Erythroblast (primary cell): ENCODE measurements at regions not wholly inside any gene's neighbourhood (a gene's known extent, or its start where the extent isn't known, plus 50 kb on each side); places are given as distances from the start of the nearest gene placed in this dataset.
"Not testable (repeated sequence)": the region's sequence is repeated elsewhere in the genome, so short reads cannot be mapped to it uniquely, and the experiment has no call there.

Source experiments
- DNase-seq, 2 experiments: peaks; one replicate each; lab custom pipeline; 2025; lab: John Stamatoyannopoulos, UW
- GATA1 ChIP-seq: IDR thresholded peaks from 2 replicates; pipeline ENCODE4 v1.6.1; 2011; ENCODE audit warnings: low read depth, mild to moderate bottlenecking, control low read depth, low read length, moderate library complexity
- POLR2A ChIP-seq: IDR thresholded peaks from 2 replicates; pipeline ENCODE4 v1.6.1; 2011; ENCODE audit warnings: mild to moderate bottlenecking, low read length

DNA sequence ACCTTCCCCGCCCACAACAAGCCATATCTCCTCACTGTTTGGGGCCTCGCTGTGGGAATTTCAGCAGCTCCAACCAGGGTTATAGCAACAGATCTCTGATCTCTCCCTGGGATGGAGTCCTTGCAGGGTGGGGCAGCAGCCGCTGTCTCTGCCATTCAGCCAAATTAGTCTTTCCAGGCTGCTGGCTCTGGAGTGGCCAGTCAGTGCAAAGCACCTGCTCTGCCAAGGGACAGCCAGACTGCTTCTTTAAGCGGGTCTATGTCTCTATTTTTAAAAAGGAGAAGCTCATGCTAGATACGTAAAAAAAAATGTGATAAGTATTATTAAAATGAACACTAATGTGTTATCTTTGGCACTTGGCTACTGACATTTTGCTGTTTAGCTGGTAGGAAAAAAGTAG is 380.2 kb downstream of the CDH10 start:
- TF ChIP-seq POLR2A = no peak
- TF ChIP-seq GATA1 = no peak
- DNase-seq = no peak

DNA sequence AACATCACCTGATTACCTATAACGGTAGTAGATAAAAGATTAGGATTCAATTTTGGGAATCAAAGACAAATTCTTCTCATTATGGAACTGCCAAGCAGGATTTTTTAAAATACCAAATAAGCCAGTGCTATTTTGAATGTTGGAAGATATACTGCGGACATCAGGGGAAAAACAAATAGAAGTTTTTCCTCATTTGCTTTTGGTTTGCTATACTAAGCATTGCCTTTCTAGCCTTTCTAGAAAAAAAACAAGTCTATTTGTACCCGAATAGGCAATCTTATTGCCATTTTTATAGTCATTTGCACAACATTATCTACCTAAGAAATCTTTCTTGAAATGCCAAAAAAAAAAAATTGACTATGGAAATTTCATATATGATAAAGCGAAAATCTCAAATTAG is 379.5 kb downstream of the CDH10 start:
- no peak for TF ChIP-seq GATA1
- TF ChIP-seq POLR2A = no peak
- DNase-seq = no peak

DNA sequence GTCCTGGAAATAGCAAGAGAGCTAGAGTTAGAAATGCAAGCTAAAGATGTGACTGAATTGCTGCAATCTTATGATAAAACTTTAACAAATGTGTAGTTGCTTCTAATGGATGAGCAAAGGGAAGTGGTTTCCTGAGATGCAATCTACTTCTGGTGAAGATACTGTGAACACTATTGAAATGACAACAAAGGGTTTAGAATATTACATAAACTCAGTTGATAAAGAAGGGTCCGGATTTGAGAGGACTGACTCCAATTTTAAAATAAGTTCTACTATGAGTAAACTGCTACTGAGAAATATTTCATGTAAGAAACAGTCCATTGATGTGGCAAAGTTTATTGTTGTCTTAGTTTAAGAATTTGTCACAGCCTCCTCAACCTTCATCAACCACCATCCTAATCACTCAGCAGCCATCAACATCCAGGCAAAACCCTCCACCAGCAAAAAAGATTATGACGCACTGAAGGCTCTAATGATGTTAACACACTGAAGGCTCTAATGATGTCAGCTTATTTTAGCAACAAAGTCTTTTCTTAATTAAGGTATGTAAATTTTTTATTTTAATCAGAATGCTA is 376.2 kb downstream of the CDH10 start:
- DNase-seq = no peak
- TF ChIP-seq POLR2A (no peak), GATA1 (no peak)

DNA sequence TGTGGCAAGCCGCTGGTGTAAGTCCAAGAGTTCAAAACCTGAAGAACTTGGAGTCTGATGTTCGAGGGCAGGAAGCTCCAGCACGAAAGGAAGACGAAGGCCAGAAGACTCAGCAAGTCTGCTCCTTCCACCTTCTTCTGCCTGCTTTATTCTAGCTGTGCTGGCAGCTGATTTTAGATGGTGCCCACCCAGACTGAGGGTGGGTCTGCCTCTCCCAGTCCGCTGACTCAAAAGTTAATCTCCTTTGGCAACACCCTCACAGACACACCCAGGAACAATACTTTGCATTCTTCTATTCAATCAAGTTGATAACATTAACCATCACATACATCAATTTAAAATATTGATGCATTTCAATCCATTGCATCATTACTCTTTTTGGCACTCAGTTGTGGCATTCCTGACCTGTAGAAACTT is 373.1 kb downstream of the CDH10 start:
- not testable (repeated sequence) for DNase-seq

DNA sequence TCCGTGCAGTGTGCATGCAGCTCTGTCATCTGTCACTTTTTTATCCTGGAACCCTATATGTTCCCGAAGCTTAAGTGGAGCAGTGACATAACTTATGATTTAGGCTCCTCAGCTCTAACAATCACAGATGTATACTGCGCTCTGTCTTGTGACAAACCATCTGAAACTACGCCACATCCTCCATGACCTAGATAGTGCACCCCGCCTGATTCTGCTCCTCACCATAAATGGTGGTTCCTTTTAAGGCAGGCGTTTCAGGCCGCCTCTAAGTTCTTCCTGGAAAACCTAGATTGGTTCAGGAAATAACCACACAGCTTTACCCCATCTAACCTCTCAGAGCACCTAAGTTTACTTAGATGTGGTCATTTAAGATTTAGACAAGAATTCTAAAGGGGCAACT is 372.0 kb downstream of the CDH10 start:
- no peak for TF ChIP-seq POLR2A
- TF ChIP-seq GATA1 = no peak

DNA sequence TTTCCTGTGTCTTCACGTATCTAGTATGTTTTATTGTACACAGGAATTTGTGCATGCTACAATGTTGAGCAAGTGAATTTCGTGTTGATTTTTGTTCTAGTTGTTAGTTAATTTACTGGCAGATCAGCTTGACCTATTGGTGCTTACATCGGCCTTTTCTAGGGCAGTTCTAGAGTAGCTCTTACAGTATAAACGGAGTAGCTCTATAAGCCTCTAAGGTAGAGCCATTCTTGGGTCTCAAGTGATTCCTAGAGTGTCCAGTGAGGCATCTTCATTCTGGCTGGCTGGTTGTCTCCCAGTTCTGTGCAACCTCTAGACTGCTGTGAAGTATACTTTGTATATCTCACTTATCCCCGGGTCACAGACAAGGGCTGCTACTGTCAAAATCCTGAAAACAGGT is 364.6 kb downstream of the CDH10 start:
- no peak for DNase-seq
- TF ChIP-seq GATA1 (no peak), POLR2A (no peak)

More for the DNA sequence above, 372.0 kb downstream of the CDH10 start:
- no peak for DNase-seq

DNA sequence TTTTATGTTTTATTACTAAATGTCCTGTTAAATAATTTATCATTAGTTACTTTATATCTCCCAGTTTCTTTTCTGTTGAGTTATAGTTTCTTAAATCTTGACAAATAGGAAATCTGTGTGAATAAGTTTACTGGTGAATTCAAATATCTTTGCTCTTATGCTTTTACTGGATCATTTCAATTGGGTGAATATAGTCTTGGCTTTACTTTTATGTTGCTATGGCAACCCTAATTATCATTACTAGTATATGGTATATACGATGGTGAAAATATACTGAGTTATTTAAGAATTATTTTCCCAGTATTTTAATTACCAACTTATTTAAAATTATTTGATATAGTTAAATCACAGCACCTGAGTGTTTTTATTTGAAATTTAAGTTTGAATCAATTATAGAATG is 363.0 kb downstream of the CDH10 start:
- TF ChIP-seq GATA1 = no peak
- TF ChIP-seq POLR2A = no peak
- DNase-seq = no peak

DNA sequence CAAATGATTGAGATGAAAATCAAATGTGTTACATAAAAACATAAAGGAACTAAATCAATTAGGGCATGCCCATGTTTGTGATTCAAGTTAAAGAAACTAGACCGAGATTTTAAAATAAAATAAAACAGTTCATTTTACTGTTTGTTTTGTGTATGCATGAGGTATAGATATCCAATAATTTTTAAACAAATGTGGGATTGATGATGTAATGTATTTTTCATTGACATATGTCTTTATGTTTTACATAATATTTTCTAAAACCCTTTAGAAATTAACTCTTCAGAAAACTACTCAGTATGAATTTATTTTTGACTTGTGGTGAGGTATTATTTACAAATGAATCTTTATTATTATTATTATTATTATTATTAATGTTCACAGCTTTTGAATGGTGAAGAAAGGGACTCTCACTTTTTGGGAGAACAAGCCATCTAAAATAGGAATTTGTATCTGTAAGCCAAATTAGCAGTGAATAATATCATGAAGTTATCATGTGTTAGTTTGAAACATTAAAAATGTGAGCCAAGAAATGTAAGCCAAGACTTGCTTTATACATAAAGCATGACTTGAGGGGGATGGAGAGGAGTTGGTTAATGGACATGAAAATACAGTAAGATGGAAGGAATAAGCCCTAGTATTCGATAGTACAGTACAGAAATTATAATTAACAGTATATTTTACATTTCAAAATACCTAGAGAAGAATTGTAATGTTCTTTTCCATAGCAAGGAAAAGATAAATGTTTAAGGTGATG is 355.0 kb downstream of the CDH10 start:
- TF ChIP-seq GATA1 (no peak), POLR2A (no peak)

DNA sequence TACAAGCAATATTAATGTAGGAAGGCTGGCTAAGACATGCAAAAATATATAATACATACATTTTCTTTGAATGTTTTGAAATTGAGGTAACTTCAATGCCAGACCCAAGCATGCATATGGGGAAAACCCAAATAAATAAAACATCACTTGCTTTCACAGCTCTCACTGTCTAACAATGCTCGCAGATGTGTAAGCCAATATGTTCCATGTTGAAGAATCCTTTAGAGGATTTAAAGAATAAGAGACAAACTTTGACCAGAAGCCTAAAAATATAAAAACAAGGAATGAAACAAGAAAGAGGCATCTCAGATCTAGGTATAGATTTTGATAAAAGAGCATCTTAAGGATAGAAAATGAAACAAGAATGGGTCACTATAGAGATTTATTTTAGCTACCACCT is 354.2 kb downstream of the CDH10 start:
- TF ChIP-seq POLR2A (no peak), GATA1 (no peak)
- DNase-seq = no peak

More for the DNA sequence above, 355.0 kb downstream of the CDH10 start:
- no peak for DNase-seq

DNA sequence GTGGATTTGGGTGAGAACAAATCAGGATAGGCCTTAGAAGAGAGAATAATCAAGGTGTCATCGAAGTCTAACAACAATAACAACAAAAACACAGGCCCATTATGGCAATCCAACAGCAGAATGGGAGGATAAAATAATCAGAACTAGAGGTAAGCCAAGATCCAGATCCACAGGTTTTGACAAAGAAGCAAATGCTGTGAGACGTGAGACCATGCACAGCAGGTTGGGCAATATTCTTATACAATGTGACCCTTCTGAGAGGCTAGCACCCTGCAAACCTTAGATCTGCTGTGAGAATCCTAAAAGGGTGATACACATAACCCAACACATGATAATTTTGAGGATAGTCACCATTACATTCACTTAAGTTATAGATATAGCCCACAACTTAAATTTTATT is 352.9 kb downstream of the CDH10 start:
- TF ChIP-seq GATA1 (no peak), POLR2A (no peak)
- no peak for DNase-seq

DNA sequence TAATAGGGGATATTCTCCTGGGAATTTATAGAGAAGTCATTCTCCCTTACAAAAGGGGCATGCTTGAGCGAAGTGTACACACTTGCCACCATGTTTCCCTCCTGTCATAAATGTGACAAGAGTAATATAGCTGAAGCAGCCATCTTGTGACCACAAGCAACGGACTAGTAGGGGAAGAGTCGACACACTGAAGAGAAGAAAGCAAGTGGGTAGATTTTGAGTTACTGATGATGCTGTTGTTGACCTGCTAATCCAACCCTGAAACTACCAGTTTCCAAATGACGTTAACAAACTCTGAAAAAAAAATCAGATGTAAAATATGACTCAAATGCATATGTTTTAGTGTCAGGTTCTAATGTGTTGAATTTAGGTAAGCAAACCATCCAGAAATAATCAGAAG is 350.4 kb downstream of the CDH10 start:
- no peak for DNase-seq
- no peak for TF ChIP-seq POLR2A
- TF ChIP-seq GATA1 = no peak

DNA sequence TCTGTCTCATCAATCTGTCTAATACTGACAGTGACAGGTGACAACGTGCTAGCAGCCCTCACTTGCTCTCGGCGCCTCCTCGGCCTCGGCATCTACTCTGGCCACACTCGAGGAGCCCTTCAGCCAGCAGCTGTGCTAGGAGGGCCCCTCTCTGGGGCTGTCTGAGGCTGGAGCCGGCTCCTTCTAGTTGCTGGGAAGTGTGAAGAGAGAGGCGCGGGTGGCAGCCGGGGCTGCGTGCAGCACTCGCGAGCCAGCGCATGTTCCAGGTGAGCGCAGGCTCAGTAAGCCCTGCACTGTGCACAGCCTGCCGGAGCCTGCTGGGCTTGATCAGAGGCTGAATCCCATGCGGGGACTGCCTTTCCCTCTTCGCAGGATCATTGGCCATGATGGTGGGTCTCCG is 330.7 kb downstream of the CDH10 start:
- DNase-seq = no peak
- no peak for TF ChIP-seq POLR2A
- no peak for TF ChIP-seq GATA1

DNA sequence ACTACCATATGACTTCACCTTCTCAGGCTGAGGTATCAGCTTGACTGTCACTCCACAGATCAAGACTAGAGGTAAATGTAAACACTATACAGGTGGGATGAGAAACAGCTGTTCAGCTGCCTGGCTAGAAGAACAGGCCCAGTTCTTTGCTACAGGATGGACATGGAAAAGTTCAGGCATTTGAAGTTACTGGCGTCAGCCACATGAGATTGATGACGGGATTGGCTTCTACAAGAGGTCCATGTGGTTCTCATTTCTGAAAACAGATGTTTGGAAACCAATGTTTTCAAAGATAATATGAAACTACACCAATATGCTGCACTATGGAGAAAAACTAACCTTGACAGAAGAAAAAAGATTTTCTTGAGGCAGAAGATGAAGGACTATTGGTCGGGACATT is 324.1 kb downstream of the CDH10 start:
- no peak for DNase-seq
- TF ChIP-seq POLR2A (no peak), GATA1 (no peak)

DNA sequence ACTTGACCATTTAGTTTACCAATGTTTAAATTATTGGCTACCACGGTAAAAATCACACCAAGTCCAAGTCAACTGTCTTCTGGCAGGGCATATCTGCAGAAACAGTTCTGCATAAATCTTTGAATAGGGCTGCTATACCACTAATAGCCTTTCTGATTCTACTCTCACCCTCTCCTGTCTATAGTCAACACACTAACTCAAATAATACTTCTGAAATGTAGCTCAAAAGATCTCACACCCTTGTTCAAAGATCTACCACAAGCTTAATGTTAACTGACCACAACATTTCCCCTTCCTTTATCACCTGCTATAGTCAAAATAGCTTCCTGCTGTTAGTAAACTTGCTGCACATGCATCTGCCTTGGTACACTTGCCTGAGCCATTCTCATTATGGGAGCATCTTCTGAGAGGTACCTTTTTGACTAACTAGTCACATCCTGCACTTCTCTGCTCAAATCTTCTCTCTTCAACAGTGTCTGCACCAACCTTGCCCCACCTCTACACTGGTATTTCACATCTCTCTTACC is 319.4 kb downstream of the CDH10 start:
- no peak for DNase-seq
- TF ChIP-seq POLR2A (no peak), GATA1 (no peak)

DNA sequence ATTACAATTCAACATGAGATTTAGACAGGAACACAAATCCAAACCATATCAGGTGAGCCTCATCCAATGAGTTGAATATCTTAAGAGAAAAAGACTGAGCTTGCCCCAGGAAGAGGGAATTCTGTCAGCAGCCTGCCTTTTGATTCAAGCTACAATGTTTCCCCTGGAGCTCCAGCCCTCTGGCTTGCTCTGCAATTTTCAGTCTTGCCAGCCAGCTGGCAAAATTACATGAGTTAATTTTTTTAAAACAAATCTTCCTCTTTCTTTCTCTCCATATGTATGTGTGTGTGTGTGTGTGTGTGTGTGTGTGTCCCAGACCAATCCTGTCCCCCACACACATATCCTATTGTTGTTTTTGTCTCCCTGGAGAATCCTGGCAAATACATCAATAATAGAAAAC is 313.2 kb downstream of the CDH10 start:
- TF ChIP-seq POLR2A (no peak), GATA1 (no peak)
- DNase-seq = no peak
